MCF 10A (cell line): ENCODE measurements at regions not wholly inside any gene's neighbourhood (a gene's known extent, or its start where the extent isn't known, plus 50 kb on each side); places are given as distances from the start of the nearest gene placed in this dataset.

ENCODE experiments used
- BruUV-seq: library from RNA; stranded (reverse); fragments of 400-500 nt; replicated peaks from 2 replicates; lab custom pipeline; 2021; lab: Mats Ljungman, UMichigan
- CTCF ChIA-PET: fragments of 300-600 bp; sonication (Branson Sonifier 250); formaldehyde crosslinking; extraction: SDS; loops from one replicate; lab custom pipeline; 2021; ENCODE audit warnings: antibody characterized with exemption, inconsistent platforms; lab: Yijun Ruan, JAX
- POLR2A ChIA-PET: fragments of 300-600, 350-650 bp; sonication (Branson Sonifier 250); formaldehyde crosslinking; extraction: SDS; loops from one replicate; lab custom pipeline; 2020; ENCODE audit warnings: antibody characterized with exemption, inconsistent platforms; lab: Yijun Ruan, JAX
- DNase-seq: peaks from one replicate; pipeline ENCODE4 v3.0.0-alpha.2; 2018; ENCODE audit not compliant: unreplicated experiment
- H3K27ac Mint-ChIP-seq: one replicate; pipeline ENCODE4 v1.8.0; 2022; ENCODE audit warnings: mild to moderate bottlenecking, low read depth, mixed read lengths; ENCODE audit not compliant: unreplicated experiment
- H3K27me3 Mint-ChIP-seq: one replicate; pipeline ENCODE4 v1.8.0; 2022; ENCODE audit warnings: mixed read lengths; ENCODE audit not compliant: insufficient read depth, unreplicated experiment
- H3K36me3 Mint-ChIP-seq: one replicate; pipeline ENCODE4 v1.8.0; 2022; ENCODE audit warnings: mild to moderate bottlenecking, moderate library complexity, mixed read lengths; ENCODE audit not compliant: insufficient read depth, unreplicated experiment
- H3K4me1 Mint-ChIP-seq: one replicate; pipeline ENCODE4 v1.8.0; 2022; ENCODE audit warnings: mixed read lengths; ENCODE audit not compliant: insufficient read depth, unreplicated experiment
- H3K4me3 Mint-ChIP-seq: one replicate; pipeline ENCODE4 v1.8.0; 2022; ENCODE audit warnings: mild to moderate bottlenecking, moderate library complexity, mixed read lengths; ENCODE audit not compliant: unreplicated experiment
- H3K9me3 Mint-ChIP-seq: one replicate; pipeline ENCODE4 v1.8.0; 2022; ENCODE audit warnings: mixed read lengths; ENCODE audit not compliant: unreplicated experiment
- CTCF ChIP-seq: fragments of 200-600 bp; IDR thresholded peaks from one replicate; pipeline ENCODE4 v1.8.0; 2022; ENCODE audit warnings: antibody characterized with exemption, mild to moderate bottlenecking; ENCODE audit not compliant: unreplicated experiment
- intact Hi-C: fragments of 100-400 bp; cut with micrococcal nuclease; formaldehyde crosslinking; loops from 2 replicates; pipeline ENCODE4 v1.14.1; 2022

- Mint-ChIP-seq H3K4me1 (no peaks in the 10 kb centered on the region), H3K27ac (no peak overlapping the region), H3K9me3 (no peaks in the 10 kb centered on the region), H3K36me3 (no peaks in the 10 kb centered on the region), H3K4me3 (no peak overlapping the region), H3K27me3 (peaks cover 25% of the 10 kb centered on the region)
- no peak for TF ChIP-seq CTCF
- no peak for DNase-seq
- intact Hi-C loops, result no loop called here
- CTCF ChIA-PET, result interaction anchor here (0.6 kb wide), 2 partner anchors 47 to 58 kb away, joined by 3 to 5 read pairs; no protein-coding TSS in a partner anchor
- POLR2A ChIA-PET, result interaction anchor here (0.6 kb wide), 1 partner anchor 214 kb away, joined by 3 read pairs; no protein-coding TSS in a partner anchor
- no TSS peak for BruUV-seq
These were observed 429.9 kb downstream of the MTX2 start for GRCh38 chr2:176699098-176699497.

- H3K27ac Mint-ChIP-seq, result no peak overlapping the region
These were observed 430.4 kb downstream of the MTX2 start for GRCh38 chr2:176699644-176700043.

DNA sequence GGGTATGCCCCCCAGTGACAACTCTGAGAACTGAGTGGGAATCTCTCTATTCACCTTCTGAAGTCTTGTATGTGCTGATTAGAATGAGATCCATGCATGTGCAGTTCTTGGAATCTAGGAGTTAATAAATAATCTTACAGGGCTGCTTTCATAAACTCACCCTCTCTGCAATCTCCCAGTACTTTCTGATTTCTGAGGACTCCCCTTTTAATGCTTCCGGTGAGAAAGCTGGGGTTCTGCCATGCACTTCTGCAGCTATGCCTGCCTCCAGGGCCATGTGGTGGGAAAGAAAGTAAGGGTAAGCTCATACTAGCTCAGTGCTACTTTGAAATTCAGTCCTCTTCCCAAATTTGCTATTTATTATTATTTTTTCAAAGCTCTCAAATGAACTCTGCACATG, 432.9 kb downstream of the MTX2 start:
- ChIA-PET POLR2A (no interaction called here), CTCF (interaction anchor here (0.9 kb wide), 1 partner anchor 15 kb away, joined by 3 read pairs; no protein-coding TSS in a partner anchor)
- DNase-seq, result no peak
- H3K27me3 Mint-ChIP-seq, result peaks cover 18% of the 10 kb centered on the region
- no peak for TF ChIP-seq CTCF
- no peaks in the 10 kb centered on the region for H3K4me1 Mint-ChIP-seq
- BruUV-seq, result no TSS peak
- H3K36me3 Mint-ChIP-seq, result no peaks in the 10 kb centered on the region
- intact Hi-C loops, result no loop called here
- no peak overlapping the region for H3K27ac Mint-ChIP-seq
- no peaks in the 10 kb centered on the region for H3K9me3 Mint-ChIP-seq
- no peak overlapping the region for H3K4me3 Mint-ChIP-seq

More at GRCh38 chr2:176699644-176700043, 430.4 kb downstream of the MTX2 start:
- intact Hi-C loops, result no loop called here
- H3K27me3 Mint-ChIP-seq, result peaks cover 25% of the 10 kb centered on the region
- POLR2A ChIA-PET, result no interaction called here
- no peaks in the 10 kb centered on the region for H3K9me3 Mint-ChIP-seq
- DNase-seq, result no peak
- BruUV-seq, result no TSS peak
- CTCF ChIA-PET, result interaction anchor here (0.6 kb wide), 3 partner anchors 9 to 837 kb away, joined by 3 to 5 read pairs (median 3); no protein-coding TSS in a partner anchor
- TF ChIP-seq CTCF, result no peak
- no peaks in the 10 kb centered on the region for H3K4me1 Mint-ChIP-seq
- no peak overlapping the region for H3K4me3 Mint-ChIP-seq
- no peaks in the 10 kb centered on the region for H3K36me3 Mint-ChIP-seq

DNA sequence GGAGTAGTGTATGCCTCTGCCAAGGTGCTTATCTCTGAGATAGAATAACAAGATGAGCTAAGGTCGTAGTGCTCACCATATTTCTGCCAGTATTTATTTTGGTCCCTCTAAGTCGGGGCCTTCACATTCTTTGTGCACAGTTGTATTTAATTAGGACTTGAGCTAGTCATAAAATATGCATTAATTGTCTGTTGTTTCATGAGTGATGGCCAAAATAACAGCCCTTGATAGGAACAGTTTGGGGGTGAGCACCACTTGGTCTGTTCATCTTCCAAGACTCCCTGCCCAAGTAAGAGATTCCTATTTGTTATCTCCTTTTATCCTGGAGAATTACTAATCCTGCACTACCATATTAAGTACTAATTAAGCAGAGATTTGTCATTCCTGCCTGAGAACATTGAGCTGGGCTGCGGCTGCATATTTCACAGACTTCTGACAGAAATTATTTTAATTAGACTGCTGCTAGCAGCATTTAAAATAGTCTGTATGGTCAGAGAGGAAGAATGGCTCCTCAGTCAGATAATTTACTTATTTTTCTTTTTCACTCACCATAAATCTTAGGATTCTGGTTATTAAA, 435.1 kb downstream of the MTX2 start:
- TF ChIP-seq CTCF, result no peak
- intact Hi-C loops, result no loop called here
- Mint-ChIP-seq H3K27ac (no peak overlapping the region), H3K4me1 (no peaks in the 10 kb centered on the region), H3K27me3 (peaks cover 18% of the 10 kb centered on the region), H3K4me3 (no peak overlapping the region), H3K9me3 (no peaks in the 10 kb centered on the region), H3K36me3 (no peaks in the 10 kb centered on the region)
- BruUV-seq, result no TSS peak
- CTCF ChIA-PET, result interaction anchor here (0.9 kb wide), 1 partner anchor 22 kb away, joined by 3 read pairs; no protein-coding TSS in a partner anchor
- DNase-seq, result no peak
- POLR2A ChIA-PET, result interaction anchor here (0.7 kb wide), 1 partner anchor 1016 kb away, joined by 3 read pairs; no protein-coding TSS in a partner anchor
